ENCODE measurements at regions not wholly inside any gene's neighbourhood (a gene's known extent, or its start where the extent isn't known, plus 50 kb on each side); places are given as distances from the start of the nearest gene placed in this dataset.

GRCh38 chr5:87885758-87886157, 382.9 kb downstream of the TMEM161B start:
- Mint-ChIP-seq H3K27ac (no peak overlapping the region), H3K27me3 (ENCODE audit: insufficient read depth, low read depth, poor library complexity) (peaks cover 2% of the 10 kb centered on the region), H3K4me1 (no peaks in the 10 kb centered on the region), H3K4me3 (no peak overlapping the region), H3K9me3 (peaks cover 4% of the 10 kb centered on the region; the same call in 1 of the 3 replicates), H3K36me3 (ENCODE audit: low read depth) (no peaks in the 10 kb centered on the region)
- TF ChIP-seq ZNF462 (CRISPR knock-in tag; IDR thresholded peaks at IDR 0.05) (no peak), CTCF (conservative IDR thresholded peaks at IDR 0.05; ENCODE audit: low read depth in 2 of 2) (peak; percentile 12 to 37; a peak in 3 of 4 replicates)
- H3K9me2 ChIP-seq (ENCODE audit: insufficient read depth): no peaks in the 10 kb centered on the region
- no peak overlapping the region for H3K4me3 ChIP-seq
- no peaks in the 10 kb centered on the region for H3K79me2 ChIP-seq (replicated peaks; ENCODE audit: insufficient read depth)
- no peak for DNase-seq (ENCODE audit: low spot score)
- no peak overlapping the region for H3K4me2 ChIP-seq
- no peaks in the 10 kb centered on the region for H3K36me3 ChIP-seq (ENCODE audit: insufficient read depth)
- H3F3A ChIP-seq (replicated peaks; ENCODE audit: low read depth): no peaks in the 10 kb centered on the region
- no peaks in the 10 kb centered on the region for H4K20me1 ChIP-seq (replicated peaks; ENCODE audit: insufficient read depth)
- no peak overlapping the region for H2AFZ ChIP-seq
- no peaks in the 10 kb centered on the region for H3K4me1 ChIP-seq (ENCODE audit: insufficient read depth)
- no peaks in the 10 kb centered on the region for H3K27me3 ChIP-seq (ENCODE audit: insufficient read depth)
- H3K27ac ChIP-seq (ENCODE audit: low read depth): no peak overlapping the region
- no peak for ATAC-seq

- ATAC-seq: no peak; the same call in none of the 3 replicates
- peaks cover 12% of the 10 kb centered on the region for H3K4me1 Mint-ChIP-seq
- Histone ChIP-seq H3K9me2 (ENCODE audit: insufficient read depth) (no peaks in the 10 kb centered on the region), H3K27ac (ENCODE audit: low read depth) (no peak overlapping the region), H3K79me2 (replicated peaks; ENCODE audit: insufficient read depth) (no peaks in the 10 kb centered on the region), H3K4me2 (no peak overlapping the region), H3K4me1 (ENCODE audit: insufficient read depth) (peaks cover 13% of the 10 kb centered on the region), H3F3A (replicated peaks; ENCODE audit: low read depth) (no peaks in the 10 kb centered on the region), H4K20me1 (replicated peaks; ENCODE audit: insufficient read depth) (no peaks in the 10 kb centered on the region), H3K27me3 (ENCODE audit: insufficient read depth) (no peaks in the 10 kb centered on the region), H3K36me3 (ENCODE audit: insufficient read depth) (no peaks in the 10 kb centered on the region), H3K4me3 (no peak overlapping the region), H2AFZ (no peak overlapping the region)
- no peaks in the 10 kb centered on the region for H3K27me3 Mint-ChIP-seq (ENCODE audit: insufficient read depth, low read depth, poor library complexity)
- no peaks in the 10 kb centered on the region for H3K36me3 Mint-ChIP-seq (ENCODE audit: low read depth)
- H3K4me3 Mint-ChIP-seq: no peak overlapping the region
- peak; percentile 36 for DNase-seq (ENCODE audit: low spot score)
- H3K9me3 Mint-ChIP-seq: peaks cover 1% of the 10 kb centered on the region; the same call in 1 of the 3 replicates
- no peak overlapping the region for H3K27ac Mint-ChIP-seq
- TF ChIP-seq ZNF331 (CRISPR knock-in tag; IDR thresholded peaks at IDR 0.05; ENCODE audit: low read depth): no peak
- no peak for TF ChIP-seq REST (IDR thresholded peaks at IDR 0.05; ENCODE audit: unreplicated experiment)
- TF ChIP-seq NANOG (IDR thresholded peaks at IDR 0.05; ENCODE audit: borderline replicate concordance): no peak
- TF ChIP-seq EZH2 (IDR thresholded peaks at IDR 0.05; ENCODE audit: low read depth, unreplicated experiment): no peak
- no peak for TF ChIP-seq STAT1 (IDR thresholded peaks at IDR 0.05; ENCODE audit: unreplicated experiment)
- no peak for TF ChIP-seq JUNB (IDR thresholded peaks at IDR 0.05; ENCODE audit: unreplicated experiment)
- TF ChIP-seq ZNF114 (CRISPR knock-in tag; IDR thresholded peaks at IDR 0.05): no peak
- TF ChIP-seq EZH2phosphoT487 (IDR thresholded peaks at IDR 0.05; ENCODE audit: unreplicated experiment): no peak
Measured at GRCh38 chr5:87877495-87877894, 391.1 kb downstream of the TMEM161B start.

Data from GM23338 (cell line).